AG09309 (cell line): ENCODE measurements at regions not wholly inside any gene's neighbourhood (a gene's known extent, or its start where the extent isn't known, plus 50 kb on each side); places are given as distances from the start of the nearest gene placed in this dataset.

ENCODE experiments used
- DNase-seq: peaks from one replicate; pipeline ENCODE4 v3.0.0-alpha.2; 2010; ENCODE audit warnings: low read depth
- H3K4me3 ChIP-seq: 2 replicates; pipeline ENCODE4 v1.5.1; 2011; ENCODE audit warnings: mild to moderate bottlenecking, low read depth, low read length, moderate library complexity; ENCODE audit not compliant: control insufficient read depth
- CTCF ChIP-seq: IDR thresholded peaks from 2 replicates; pipeline ENCODE4 v1.5.1; 2011; ENCODE audit warnings: mild to moderate bottlenecking, low read depth, low read length, inconsistent platforms; ENCODE audit not compliant: insufficient read depth, control insufficient read depth; ENCODE audit errors: missing control alignments

- DNase-seq = no peak
- H3K4me3 ChIP-seq = no peak overlapping the region
- TF ChIP-seq CTCF = no peak
These were observed 704.3 kb downstream of the FRK start for GRCh38 chr6:115356371-115356770.

GRCh38 chr6:115323001-115323400 is 737.7 kb downstream of the FRK start:
- TF ChIP-seq CTCF = no peak
- H3K4me3 ChIP-seq = no peak overlapping the region
- no peak for DNase-seq

GRCh38 chr6:115319823-115320222 is 740.9 kb downstream of the FRK start:
- H3K4me3 ChIP-seq = no peak overlapping the region
- DNase-seq = no peak
- no peak for TF ChIP-seq CTCF

GRCh38 chr6:115310156-115310555 is 750.5 kb downstream of the FRK start:
- H3K4me3 ChIP-seq = no peak overlapping the region
- DNase-seq = no peak
- TF ChIP-seq CTCF = no peak

GRCh38 chr6:115302731-115303130 is 758.0 kb downstream of the FRK start:
- no peak overlapping the region for H3K4me3 ChIP-seq
- no peak for DNase-seq
- no peak for TF ChIP-seq CTCF

GRCh38 chr6:115287467-115287866 is 773.2 kb downstream of the FRK start:
- DNase-seq = no peak
- no peak overlapping the region for H3K4me3 ChIP-seq
- no peak for TF ChIP-seq CTCF
